ENCODE measurements at regions not wholly inside any gene's neighbourhood (a gene's known extent, or its start where the extent isn't known, plus 50 kb on each side); places are given as distances from the start of the nearest gene placed in this dataset.

- TF ChIP-seq EZH2 (IDR thresholded peaks at IDR 0.05) (no peak), POLR2AphosphoS5 (IDR thresholded peaks at IDR 0.05; ENCODE audit: borderline replicate concordance, low read depth, low read length) (no peak), FOXP2 (optimal IDR thresholded peaks at IDR 0.05; ENCODE audit: control extremely low read depth, extremely low read length, insufficient read depth) (no peak)
Measured at GRCh38 chr16:66250686-66251431, 115.6 kb upstream of the CDH5 start.
